ENCODE measurements at regions not wholly inside any gene's neighbourhood (a gene's known extent, or its start where the extent isn't known, plus 50 kb on each side); places are given as distances from the start of the nearest gene placed in this dataset.

- TF ChIP-seq, protein P1, sequence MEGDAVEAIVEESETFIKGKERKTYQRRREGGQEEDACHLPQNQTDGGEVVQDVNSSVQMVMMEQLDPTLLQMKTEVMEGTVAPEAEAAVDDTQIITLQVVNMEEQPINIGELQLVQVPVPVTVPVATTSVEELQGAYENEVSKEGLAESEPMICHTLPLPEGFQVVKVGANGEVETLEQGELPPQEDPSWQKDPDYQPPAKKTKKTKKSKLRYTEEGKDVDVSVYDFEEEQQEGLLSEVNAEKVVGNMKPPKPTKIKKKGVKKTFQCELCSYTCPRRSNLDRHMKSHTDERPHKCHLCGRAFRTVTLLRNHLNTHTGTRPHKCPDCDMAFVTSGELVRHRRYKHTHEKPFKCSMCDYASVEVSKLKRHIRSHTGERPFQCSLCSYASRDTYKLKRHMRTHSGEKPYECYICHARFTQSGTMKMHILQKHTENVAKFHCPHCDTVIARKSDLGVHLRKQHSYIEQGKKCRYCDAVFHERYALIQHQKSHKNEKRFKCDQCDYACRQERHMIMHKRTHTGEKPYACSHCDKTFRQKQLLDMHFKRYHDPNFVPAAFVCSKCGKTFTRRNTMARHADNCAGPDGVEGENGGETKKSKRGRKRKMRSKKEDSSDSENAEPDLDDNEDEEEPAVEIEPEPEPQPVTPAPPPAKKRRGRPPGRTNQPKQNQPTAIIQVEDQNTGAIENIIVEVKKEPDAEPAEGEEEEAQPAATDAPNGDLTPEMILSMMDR (IDR thresholded peaks at IDR 0.05; ENCODE audit: low read depth, low read length) = no peak
- no peak for TF ChIP-seq EZH2phosphoT487 (IDR thresholded peaks at IDR 0.05; ENCODE audit: low read depth)
Observed at GRCh38 chr6:105639124-105639523, 236.2 kb upstream of the PREP start.
